GM10248 (cell line): ENCODE measurements at regions not wholly inside any gene's neighbourhood (a gene's known extent, or its start where the extent isn't known, plus 50 kb on each side); places are given as distances from the start of the nearest gene placed in this dataset.
"Not testable (repeated sequence)": the region's sequence is repeated elsewhere in the genome, so short reads cannot be mapped to it uniquely, and the experiment has no call there.

Experiments used
- CTCF ChIA-PET: fragments of 300-600 bp; sonication (Branson Sonifier 250); formaldehyde crosslinking; extraction: SDS; loops from one replicate; lab custom pipeline; 2021; ENCODE audit warnings: antibody characterized with exemption; lab: Yijun Ruan, JAX
- POLR2A ChIA-PET: fragments of 350-650 bp; sonication (Branson Sonifier 250); formaldehyde crosslinking; extraction: SDS; loops from one replicate; lab custom pipeline; 2020; ENCODE audit warnings: antibody characterized with exemption; lab: Yijun Ruan, JAX
- DNase-seq: peaks from one replicate; pipeline ENCODE4 v3.0.0; 2012; ENCODE audit errors: extremely low spot score
- TF ChIP-seq, protein P1 (sequence below): IDR thresholded peaks from 2 replicates; pipeline ENCODE4 v1.5.1; 2012; ENCODE audit warnings: mild to moderate bottlenecking, low read depth; ENCODE audit errors: extremely low read depth, missing control alignments, control extremely low read depth

DNA sequence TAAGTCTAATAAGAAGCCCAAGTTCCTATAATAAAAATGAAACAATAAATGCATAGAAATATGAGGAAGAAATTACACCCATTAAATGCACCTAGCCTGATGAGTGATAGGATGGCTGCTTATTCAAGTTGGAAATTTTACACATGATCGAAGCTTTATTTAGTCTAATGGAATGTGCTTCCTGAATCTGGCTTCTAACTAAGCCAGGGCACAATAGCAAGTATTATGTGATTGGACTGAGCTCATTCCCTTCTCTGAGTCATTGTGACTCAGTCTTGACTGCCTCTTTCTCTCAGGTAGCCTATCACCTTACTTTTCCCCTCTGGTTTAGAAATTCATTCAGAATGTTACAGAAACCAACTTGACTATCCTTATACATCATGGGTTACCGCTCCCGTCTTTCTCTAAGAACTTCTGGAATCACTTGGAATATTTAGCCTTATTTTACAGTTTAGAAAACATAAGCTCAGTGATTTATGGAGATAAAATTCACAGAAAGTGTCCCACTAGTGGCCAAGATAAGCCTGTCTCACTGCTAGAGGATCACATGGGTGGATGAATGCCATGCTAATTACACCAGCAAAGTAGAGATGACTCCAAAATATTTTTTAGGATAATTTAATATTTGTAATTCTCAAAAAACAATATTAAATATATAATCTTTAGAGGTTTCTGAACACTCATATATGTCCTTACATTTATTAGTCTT is 505.3 kb upstream of the JAG1 start:
- CTCF ChIA-PET, result interaction anchor here (2.6 kb wide), 1 partner anchor 10 kb away, joined by 13 read pairs; no protein-coding TSS in a partner anchor
- no peak for DNase-seq
- TF ChIP-seq, protein P1, sequence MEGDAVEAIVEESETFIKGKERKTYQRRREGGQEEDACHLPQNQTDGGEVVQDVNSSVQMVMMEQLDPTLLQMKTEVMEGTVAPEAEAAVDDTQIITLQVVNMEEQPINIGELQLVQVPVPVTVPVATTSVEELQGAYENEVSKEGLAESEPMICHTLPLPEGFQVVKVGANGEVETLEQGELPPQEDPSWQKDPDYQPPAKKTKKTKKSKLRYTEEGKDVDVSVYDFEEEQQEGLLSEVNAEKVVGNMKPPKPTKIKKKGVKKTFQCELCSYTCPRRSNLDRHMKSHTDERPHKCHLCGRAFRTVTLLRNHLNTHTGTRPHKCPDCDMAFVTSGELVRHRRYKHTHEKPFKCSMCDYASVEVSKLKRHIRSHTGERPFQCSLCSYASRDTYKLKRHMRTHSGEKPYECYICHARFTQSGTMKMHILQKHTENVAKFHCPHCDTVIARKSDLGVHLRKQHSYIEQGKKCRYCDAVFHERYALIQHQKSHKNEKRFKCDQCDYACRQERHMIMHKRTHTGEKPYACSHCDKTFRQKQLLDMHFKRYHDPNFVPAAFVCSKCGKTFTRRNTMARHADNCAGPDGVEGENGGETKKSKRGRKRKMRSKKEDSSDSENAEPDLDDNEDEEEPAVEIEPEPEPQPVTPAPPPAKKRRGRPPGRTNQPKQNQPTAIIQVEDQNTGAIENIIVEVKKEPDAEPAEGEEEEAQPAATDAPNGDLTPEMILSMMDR, result no peak
- POLR2A ChIA-PET, result no interaction called here

DNA sequence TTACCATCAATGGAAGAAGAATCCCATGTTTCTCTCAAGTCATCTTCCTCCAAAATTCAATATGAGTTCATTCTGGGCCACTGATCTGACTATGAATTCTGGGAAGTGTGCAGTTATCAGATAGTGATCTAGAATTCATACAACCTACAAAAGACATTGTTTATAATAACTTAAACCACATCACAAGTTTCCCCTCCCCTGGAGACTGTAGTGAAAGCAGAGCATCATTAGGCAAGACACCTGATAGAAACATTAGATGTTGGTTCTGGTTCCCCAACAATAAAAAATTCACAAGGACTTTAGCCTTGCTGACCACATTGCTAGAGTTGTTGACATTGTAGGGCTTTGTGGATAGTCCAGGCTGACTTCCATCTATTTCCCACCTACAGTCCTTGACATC is 506.4 kb upstream of the JAG1 start:
- ChIA-PET POLR2A (no interaction called here), CTCF (interaction anchor here (2.6 kb wide), 1 partner anchor 9 kb away, joined by 13 read pairs; no protein-coding TSS in a partner anchor)
- TF ChIP-seq, protein P1, result no peak
- no peak for DNase-seq

DNA sequence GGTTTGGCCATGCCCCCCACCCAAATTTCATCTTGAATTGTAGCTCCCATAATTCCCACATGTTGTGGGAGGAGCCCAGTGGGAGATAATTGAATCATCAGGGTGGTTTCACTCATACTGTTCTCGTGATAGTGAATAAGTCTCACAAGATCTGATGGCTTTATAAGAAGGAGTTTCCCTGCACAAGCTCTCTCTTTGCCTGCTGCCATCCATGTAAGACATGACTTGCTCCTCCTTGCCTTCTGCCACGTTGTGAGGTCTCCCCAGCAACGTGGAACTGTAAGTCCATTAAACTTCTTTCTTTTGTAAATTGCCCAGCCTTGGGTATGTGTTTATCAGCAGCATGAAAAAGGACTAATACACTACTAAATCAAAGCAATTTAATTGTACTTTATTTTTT is 507.3 kb upstream of the JAG1 start:
- DNase-seq, CTCF ChIA-PET: not testable (repeated sequence)

DNA sequence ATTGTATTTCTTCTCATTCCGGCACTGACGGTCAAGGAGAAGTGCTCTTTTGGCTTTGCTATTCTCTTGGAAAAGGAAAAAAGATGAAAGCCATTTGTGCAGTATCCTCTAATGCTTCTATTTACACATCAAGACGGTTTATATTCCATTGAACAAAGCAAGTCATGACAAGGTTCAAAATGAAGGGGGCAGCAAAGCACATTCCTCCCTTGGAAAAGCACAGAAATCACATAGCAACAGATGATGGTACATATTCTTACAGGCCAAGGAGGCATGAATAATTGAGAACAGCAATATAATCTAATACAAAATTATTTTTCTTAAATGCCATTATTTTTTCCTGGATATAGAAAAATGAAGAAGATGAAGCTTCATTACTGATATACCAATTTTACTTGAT is 508.2 kb upstream of the JAG1 start:
- DNase-seq, result no peak
- TF ChIP-seq, protein P1, result no peak
- POLR2A ChIA-PET, result no interaction called here
- CTCF ChIA-PET, result no interaction called here

More for the DNA sequence above, 507.3 kb upstream of the JAG1 start:
- POLR2A ChIA-PET, result not testable (repeated sequence)

DNA sequence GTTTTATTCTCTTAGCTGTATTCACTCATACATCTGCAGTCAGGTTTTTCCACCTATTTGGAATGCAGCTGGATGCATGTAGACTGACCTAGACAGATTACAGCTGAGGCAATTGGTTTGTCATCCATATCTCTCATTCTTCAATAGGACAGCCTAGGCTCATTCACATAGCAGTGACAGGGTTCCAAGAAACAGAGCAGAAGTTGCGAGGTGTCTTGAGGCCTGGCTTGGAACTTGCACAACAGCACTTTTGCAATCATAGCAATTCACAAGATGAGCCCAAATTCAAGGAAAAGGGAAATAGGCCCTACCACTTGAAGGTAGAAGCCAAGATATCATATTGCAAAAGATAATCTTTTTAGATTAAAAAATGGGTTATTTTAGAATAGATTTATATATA is 508.9 kb upstream of the JAG1 start:
- ChIA-PET CTCF (no interaction called here), POLR2A (no interaction called here)
- TF ChIP-seq, protein P1, result no peak
- no peak for DNase-seq

DNA sequence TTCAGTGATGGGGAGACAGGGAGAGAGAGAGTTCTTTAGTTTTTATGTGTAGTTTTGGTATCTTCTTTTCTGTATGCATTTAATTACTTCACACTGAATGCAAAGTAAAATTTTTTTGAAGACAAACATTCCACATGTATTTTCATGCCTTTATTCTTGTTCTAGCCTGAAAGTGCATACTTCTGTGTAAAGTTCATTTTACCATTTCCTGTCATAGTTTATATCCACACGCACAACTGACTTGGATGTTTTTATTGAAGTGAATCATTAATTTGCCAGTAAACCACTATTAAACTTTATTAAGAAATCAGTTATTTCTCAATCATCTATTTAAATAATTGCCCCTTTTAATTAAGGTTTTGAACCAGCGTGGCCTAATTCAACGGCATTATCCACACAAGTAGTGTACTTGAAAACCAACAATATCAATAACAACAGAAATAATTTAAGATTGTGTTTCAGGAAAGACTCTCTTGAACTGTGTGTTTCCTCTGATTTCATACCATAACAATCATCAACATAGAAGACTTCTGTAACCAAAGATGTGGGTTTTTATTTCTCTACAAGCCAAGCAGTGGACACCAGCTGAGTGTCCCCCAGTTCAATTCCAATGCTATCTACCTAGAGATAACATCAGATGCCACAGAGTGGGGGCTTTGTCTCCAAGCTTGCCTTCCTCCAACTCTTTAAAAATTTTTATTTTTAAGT is 512.7 kb upstream of the JAG1 start:
- no peak for DNase-seq
- POLR2A ChIA-PET, result no interaction called here
- TF ChIP-seq, protein P1, result no peak
- CTCF ChIA-PET, result interaction anchor here (1.2 to 1.6 kb wide), 2 partner anchors 10 to 19 kb away, joined by 3 to 7 read pairs; no protein-coding TSS in a partner anchor
